ENCODE measurements at regions not wholly inside any gene's neighbourhood (a gene's known extent, or its start where the extent isn't known, plus 50 kb on each side); places are given as distances from the start of the nearest gene placed in this dataset.
"Not testable (repeated sequence)": the region's sequence is repeated elsewhere in the genome, so short reads cannot be mapped to it uniquely, and the experiment has no call there.

DNA sequence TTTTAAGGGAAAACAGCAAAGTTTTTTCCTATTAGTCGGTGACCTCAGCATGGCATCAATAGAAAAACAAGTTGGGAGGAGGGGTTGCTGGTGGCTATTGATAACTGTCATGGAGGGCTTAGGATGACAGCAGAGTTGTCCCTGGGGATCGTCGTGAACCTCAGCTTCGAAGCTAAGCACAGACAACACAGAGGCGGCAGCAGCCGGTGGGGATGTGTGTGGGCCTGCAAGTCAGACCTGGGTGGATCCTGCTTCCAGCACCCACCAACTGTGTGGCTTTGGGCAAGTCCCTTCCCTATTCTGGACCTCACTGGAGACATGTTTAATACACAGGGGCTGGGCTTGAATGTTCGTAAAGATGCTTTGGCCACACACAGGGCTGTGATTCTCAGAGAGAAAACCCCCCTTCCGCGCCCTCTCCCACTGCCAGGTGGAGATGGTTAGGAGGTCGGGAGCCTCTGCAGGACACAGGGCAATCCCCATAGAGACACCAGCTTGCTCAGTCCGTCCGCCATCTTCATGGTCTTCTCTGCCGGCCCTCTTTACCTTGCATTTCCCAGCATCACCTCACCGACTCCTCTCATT lies 83.1 kb upstream of the TOX2 start:
- Histone ChIP-seq H3K4me3 (ENCODE audit: low read depth, low read length) (no peak overlapping the region), H3K36me3 (ENCODE audit: insufficient read depth) (no peaks in the 10 kb centered on the region), H3K27ac (ENCODE audit: low read depth) (no peak overlapping the region), H3K4me1 (ENCODE audit: insufficient read depth) (no peaks in the 10 kb centered on the region)
- DNase-seq (ENCODE audit: extremely low spot score): no peak
- 82% methylated on average over 14 of the region's 14 CpGs for WGBS

DNA sequence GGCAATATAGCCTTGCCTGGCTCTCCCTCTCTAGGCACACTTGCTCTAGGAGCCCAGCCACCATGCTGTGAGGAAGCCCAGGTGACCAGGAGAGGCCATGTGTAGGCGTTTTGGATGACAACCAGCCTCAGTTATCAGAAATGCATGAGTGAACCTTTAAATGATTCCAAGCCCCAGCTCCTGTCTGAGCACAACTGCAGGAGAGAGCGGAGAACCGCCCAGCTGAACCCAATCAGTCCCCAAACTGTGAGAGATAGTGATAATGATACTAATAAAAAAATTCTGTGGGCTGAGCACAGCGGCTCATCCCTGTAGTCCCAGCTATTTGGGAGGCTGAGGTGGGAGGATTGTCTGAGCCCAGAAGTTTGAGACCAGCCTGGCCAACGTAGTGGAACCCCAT lies 83.8 kb upstream of the TOX2 start:
- Histone ChIP-seq H3K27ac (ENCODE audit: low read depth) (no peak overlapping the region), H3K4me3 (ENCODE audit: low read depth, low read length) (no peak overlapping the region), H3K36me3 (ENCODE audit: insufficient read depth) (no peaks in the 10 kb centered on the region), H3K4me1 (ENCODE audit: insufficient read depth) (no peaks in the 10 kb centered on the region)
- no peak for DNase-seq (ENCODE audit: extremely low spot score)
- 85% methylated on average over 5 of the region's 5 CpGs for WGBS

DNA sequence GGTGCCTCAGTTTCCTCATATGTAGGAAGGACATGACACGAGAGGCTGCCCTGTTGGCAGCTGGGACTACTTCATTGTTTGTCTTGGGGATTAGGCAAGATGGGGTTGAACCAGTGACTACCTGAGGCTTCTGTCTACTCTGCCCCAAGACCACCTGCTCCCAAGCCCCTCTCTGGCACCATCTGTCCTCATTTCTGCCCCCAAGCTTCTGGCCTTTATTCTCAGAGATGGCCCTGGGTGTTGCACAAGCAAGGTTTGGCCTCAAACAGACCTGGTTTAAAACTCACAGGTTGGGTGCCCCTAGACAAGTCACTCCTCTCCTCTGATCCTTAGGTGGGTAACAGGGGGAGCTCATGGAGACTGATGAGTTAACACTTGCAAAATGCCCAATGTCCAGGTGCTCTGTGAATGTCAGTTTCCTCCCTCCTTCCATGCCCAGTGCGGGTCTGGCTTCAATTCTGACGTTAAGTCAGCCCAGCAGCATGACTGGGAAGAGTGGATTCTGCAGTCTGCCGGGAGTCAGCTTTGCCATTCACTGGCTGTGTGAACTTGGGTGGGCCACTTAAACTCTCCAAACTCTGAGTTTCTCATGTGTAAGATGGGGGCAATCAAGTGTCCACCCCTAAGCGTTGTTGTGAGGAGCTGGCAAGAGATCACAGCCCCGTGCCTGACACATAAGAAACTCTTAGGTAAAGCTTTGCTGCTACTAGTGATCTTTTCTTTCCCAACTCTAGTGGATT lies 84.5 kb upstream of the TOX2 start:
- Histone ChIP-seq H3K36me3 (ENCODE audit: insufficient read depth) (no peaks in the 10 kb centered on the region), H3K4me3 (ENCODE audit: low read depth, low read length) (no peak overlapping the region), H3K4me1 (ENCODE audit: insufficient read depth) (no peaks in the 10 kb centered on the region), H3K27ac (ENCODE audit: low read depth) (no peak overlapping the region)
- DNase-seq (ENCODE audit: extremely low spot score): no peak
- 75% methylated on average over 6 of the region's 6 CpGs for WGBS

DNA sequence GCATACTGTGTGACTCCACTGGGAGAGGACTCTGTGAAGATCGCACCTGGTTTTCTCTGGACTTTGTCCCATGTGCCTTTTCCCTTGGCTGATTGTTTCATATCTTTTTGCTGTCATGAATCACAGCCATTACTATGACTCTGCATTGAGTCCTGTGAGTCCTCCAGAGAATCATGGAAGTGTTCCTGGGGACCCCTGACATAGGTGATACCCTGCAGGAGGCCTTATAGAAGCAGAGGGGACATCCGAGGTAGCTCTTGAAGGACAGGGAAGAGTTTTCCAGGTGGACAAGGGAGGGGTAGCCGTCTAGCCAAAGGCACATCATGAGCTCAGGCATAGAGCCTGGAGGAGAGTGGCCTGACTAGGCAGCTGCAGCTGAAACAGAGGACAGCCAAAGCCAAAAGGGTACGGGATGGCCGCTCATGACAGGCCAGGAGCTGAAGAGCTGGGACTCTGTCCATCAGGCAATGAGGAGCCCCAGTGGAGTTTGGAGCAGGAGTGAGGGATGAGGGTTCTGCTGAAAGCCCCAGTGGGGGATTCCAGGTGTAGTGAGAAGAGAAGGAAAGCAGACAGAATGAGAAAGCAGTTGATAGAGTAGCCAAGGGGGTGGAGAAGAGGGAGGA lies 86.6 kb upstream of the TOX2 start:
- 81% methylated on average over 5 of the region's 5 CpGs for WGBS
- H3K4me3 ChIP-seq (ENCODE audit: low read depth, low read length): no peak overlapping the region

DNA sequence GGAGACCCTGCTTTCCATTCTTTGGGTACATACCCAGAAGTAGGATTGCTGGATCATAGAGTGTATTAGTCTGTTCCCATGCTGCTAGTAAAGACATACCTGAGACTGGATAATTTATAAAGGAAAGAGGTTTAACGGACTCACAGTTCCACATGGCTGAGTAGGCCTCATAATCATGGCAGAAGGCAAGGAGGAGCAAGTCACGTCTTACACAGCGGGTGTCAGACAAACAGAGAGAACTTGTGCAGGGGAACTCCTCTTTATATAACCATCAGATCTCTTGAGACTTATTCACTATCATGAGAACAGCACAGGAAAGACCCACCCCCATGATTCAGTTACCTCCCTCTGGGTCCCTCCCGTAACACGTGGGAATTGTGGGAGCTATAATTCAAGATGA lies 87.7 kb upstream of the TOX2 start:
- H3K4me1 ChIP-seq (ENCODE audit: insufficient read depth); H3K36me3 ChIP-seq (ENCODE audit: insufficient read depth); H3K27ac ChIP-seq (ENCODE audit: low read depth); H3K4me3 ChIP-seq (ENCODE audit: low read depth, low read length); DNase-seq (ENCODE audit: extremely low spot score): not testable (repeated sequence)
- WGBS: 86% methylated on average over 5 of the region's 5 CpGs

More for the DNA sequence above, 86.6 kb upstream of the TOX2 start:
- H3K4me1 ChIP-seq (ENCODE audit: insufficient read depth): no peaks in the 10 kb centered on the region
- H3K27ac ChIP-seq (ENCODE audit: low read depth): no peak overlapping the region
- no peaks in the 10 kb centered on the region for H3K36me3 ChIP-seq (ENCODE audit: insufficient read depth)
- no peak for DNase-seq (ENCODE audit: extremely low spot score)

DNA sequence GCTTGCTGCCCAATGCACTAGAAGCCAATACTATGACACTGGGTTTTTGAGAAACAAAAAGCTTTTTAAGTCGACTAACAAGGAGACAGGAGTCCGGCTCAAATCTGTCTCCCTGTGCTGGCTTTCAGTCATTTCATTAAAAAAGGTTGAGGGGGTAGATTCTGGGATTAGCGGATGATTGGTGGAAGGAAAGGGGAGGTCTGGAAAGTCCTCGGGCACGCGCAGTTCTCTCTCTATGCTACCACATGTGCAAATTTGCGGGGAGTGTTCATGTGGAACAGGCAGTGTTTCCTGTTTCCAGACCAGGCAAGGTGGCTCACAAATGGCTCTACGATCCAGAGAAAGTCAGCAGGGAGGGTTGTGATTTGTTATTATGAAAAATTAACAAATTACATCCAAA lies 89.1 kb upstream of the TOX2 start:
- Histone ChIP-seq H3K4me1 (ENCODE audit: insufficient read depth) (no peaks in the 10 kb centered on the region), H3K36me3 (ENCODE audit: insufficient read depth) (no peaks in the 10 kb centered on the region), H3K4me3 (ENCODE audit: low read depth, low read length) (no peak overlapping the region), H3K27ac (ENCODE audit: low read depth) (no peak overlapping the region)
- 81% methylated on average over 8 of the region's 8 CpGs for WGBS
- no peak for DNase-seq (ENCODE audit: extremely low spot score)

DNA sequence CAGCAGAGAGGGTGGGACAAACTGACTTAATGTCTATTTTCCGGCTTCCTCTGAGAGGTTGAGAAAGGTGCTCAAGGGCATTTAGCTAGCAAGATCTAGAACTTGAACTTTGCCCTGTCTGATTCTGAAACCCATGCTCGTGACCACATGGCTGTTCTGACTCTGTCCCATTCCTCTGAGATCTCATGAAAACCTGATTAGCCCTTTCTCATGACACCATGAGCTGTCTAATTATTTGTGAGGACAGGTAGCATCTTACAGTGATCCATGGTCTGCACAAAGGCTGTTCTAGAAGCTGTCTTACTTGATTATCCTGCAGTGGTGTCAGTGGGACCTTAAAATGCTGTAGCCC lies 89.6 kb upstream of the TOX2 start:
- H3K4me3 ChIP-seq (ENCODE audit: low read depth, low read length): no peak overlapping the region
- 67% methylated on average over 2 of the region's 2 CpGs for WGBS
- no peaks in the 10 kb centered on the region for H3K4me1 ChIP-seq (ENCODE audit: insufficient read depth)
- DNase-seq (ENCODE audit: extremely low spot score): no peak
- H3K27ac ChIP-seq (ENCODE audit: low read depth): no peak overlapping the region
- no peaks in the 10 kb centered on the region for H3K36me3 ChIP-seq (ENCODE audit: insufficient read depth)

DNA sequence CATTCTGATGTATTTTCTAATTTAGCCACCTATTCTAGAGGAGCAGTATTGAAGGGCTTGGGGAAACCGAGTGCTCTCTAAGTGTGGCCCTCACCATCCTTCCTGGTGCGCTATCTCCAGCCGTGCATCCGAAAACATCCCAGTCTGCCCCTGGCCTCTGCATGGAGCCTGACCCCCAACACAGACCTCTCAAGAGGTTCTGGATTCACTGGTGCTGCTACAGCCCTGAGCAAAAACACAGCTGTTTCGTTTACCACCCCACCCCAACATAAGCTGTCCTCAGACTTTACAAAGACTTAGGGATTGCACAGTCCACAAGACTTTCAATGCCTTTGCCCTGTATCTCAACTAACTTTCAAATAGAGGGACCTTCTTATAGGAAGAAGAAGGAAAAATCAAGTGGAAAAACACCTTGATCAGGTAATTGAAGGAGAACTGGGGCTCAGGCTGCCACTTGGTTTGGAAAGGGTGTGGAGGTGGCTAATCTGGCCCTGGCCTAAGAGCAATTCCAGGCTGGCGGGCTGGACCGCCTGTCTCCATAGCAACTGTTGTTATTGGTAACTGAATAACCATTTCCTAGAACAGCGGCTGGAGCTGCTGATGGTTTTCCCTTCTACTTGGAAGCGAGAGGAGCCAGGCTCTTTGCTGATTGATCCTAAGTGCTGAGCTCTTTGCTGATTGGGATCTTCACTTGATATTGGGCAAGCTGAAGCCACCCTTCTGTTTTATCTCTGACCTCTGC lies 90.2 kb upstream of the TOX2 start:
- H3K4me1 ChIP-seq (ENCODE audit: insufficient read depth): no peaks in the 10 kb centered on the region

DNA sequence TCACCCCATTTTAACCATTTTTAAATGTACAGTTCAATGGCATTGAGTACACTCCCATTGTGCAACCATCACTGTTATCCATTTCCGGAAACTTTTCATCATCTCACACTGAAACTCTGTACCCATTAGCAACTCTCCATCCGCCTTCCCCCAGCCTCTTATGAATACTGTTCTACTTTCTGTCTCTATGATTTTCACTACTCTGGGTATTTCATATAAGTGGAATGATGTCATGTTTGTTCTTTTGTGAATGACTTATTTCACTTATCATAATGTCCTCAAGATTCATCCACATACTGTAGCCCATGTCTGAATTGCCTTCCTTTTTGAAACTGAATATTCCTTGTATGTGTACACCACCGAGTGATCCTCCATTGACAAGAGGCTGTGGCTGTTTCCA lies 92.9 kb upstream of the TOX2 start:
- H3K4me3 ChIP-seq (ENCODE audit: low read depth, low read length): no peak overlapping the region
- no peak for DNase-seq (ENCODE audit: extremely low spot score)
- H3K4me1 ChIP-seq (ENCODE audit: insufficient read depth): no peaks in the 10 kb centered on the region
- H3K36me3 ChIP-seq (ENCODE audit: insufficient read depth): no peaks in the 10 kb centered on the region
- H3K27ac ChIP-seq (ENCODE audit: low read depth): no peak overlapping the region
- WGBS: 87% methylated on average over 3 of the region's 3 CpGs

More for the DNA sequence above, 90.2 kb upstream of the TOX2 start:
- H3K36me3 ChIP-seq (ENCODE audit: insufficient read depth): no peaks in the 10 kb centered on the region
- no peak overlapping the region for H3K27ac ChIP-seq (ENCODE audit: low read depth)
- no peak overlapping the region for H3K4me3 ChIP-seq (ENCODE audit: low read depth, low read length)
- 42% methylated on average over 9 of the region's 9 CpGs for WGBS
- DNase-seq (ENCODE audit: extremely low spot score): no peak

DNA sequence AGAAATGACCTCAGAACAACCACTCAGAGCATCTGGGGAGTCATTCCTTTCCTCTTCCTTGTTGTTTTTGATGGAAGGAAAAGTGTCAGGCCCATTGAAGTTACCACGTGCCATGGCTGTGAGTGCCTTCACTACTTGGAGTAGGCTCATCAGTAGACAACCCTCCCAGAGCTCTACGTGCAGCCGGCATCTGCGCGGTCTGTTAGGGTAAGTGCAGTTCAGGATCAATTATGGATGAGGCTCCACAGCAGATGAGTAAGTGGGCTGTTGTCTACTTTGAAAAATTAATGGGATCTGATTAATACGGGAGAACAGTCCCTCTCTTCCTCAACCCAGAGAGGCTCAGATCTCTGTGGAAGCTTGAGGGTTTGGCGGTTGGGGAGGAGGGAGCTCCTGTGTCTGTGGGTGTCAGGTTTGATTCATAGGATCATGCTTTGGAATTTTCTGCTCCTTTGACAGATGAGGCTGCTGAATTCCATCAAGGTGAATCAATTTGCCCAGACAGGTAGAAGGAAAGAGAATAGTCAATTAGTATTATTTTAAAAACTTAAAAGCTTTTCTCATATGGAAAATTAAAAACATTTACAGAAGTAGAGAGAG lies 93.8 kb upstream of the TOX2 start:
- Histone ChIP-seq H3K27ac (ENCODE audit: low read depth) (no peak overlapping the region), H3K36me3 (ENCODE audit: insufficient read depth) (no peaks in the 10 kb centered on the region), H3K4me1 (ENCODE audit: insufficient read depth) (no peaks in the 10 kb centered on the region), H3K4me3 (ENCODE audit: low read depth, low read length) (no peak overlapping the region)
- 91% methylated on average over 7 of the region's 7 CpGs for WGBS
- no peak for DNase-seq (ENCODE audit: extremely low spot score)

DNA sequence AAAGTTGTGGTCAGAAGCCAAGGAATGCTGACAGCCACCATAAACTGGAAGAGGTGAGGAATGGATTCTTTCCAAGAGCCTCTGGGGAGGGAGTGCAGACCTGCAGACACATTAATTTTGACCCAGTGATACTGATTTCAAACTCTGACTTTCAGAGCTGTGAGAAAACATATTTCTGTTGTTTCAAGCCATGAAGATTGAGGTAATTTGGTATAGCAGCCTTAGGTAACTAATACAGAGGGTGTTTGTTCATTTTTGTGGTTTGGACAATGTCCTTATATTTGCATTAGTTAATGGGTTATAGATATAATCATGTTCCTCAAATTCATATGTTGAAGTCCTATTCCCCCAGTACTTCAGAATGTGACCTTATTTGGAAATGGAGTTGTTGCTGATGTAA lies 85.4 kb upstream of the GTSF1L start:
- Histone ChIP-seq H3K36me3 (ENCODE audit: insufficient read depth) (no peaks in the 10 kb centered on the region), H3K27ac (ENCODE audit: low read depth) (no peak overlapping the region), H3K4me1 (ENCODE audit: insufficient read depth) (no peaks in the 10 kb centered on the region), H3K4me3 (ENCODE audit: low read depth, low read length) (no peak overlapping the region)
- DNase-seq (ENCODE audit: extremely low spot score): no peak

DNA sequence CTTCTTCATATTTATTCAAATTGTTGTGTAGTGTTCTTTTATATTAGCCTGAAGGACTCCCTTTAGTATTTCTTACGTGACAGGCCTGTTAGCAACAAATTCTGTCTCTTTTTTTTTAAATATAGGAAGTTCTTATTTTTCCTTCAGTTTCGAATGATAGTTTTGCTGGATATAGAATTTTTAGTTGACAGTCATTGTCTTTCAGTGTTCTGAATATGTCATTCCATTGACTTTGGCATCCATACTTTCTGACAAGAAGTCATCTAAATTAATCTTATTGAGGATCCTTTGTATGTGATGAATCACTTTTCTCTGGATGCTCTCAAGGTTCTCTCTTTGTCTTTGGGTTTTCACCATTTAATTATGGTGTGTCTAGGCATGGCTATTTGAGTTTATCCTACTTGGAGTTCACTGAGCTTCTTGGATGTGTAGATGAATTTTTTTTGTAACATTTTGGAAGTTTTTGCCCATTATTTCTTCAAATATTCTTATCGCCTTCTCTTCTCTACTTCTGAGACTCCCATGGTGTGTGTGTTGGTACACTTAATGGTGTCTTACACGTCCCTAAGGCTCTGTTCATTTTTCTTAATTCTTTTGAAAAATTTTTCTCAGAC lies 82.5 kb upstream of the GTSF1L start:
- H3K4me3 ChIP-seq (ENCODE audit: low read depth, low read length): no peak overlapping the region
- H3K27ac ChIP-seq (ENCODE audit: low read depth): no peak overlapping the region
- no peak for DNase-seq (ENCODE audit: extremely low spot score)
- no peaks in the 10 kb centered on the region for H3K36me3 ChIP-seq (ENCODE audit: insufficient read depth)
- whole genome bisulfite sequencing: 78% methylated on average over 4 of the region's 4 CpGs
- no peaks in the 10 kb centered on the region for H3K4me1 ChIP-seq (ENCODE audit: insufficient read depth)

DNA sequence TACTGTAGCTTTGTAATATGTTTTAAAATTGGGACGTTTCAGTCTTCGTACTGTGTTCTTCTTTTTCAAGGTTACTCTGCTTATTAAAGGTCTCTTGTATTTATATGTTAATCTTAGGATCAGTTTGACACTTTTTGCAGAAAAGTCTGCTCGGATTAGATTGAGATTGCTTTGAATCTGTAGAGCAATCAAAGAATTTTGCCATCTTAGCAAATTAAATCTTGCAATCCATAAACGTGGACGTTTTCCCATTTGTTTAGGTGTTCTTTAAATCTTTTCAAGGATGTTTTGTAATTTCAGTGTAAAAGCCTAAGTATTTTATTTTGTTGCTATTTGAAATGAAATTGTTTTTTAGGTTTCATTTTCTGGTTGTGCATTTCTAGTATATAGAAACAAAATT lies 78.0 kb upstream of the GTSF1L start:
- WGBS: 56% methylated on average over 5 of the region's 5 CpGs

More for the DNA sequence above, 78.0 kb upstream of the GTSF1L start:
- H3K4me3 ChIP-seq (ENCODE audit: low read depth, low read length): no peak overlapping the region
- no peaks in the 10 kb centered on the region for H3K36me3 ChIP-seq (ENCODE audit: insufficient read depth)
- no peak overlapping the region for H3K27ac ChIP-seq (ENCODE audit: low read depth)
- DNase-seq (ENCODE audit: extremely low spot score): no peak
- no peaks in the 10 kb centered on the region for H3K4me1 ChIP-seq (ENCODE audit: insufficient read depth)

Data from urinary bladder (tissue), 3 donors.